Kidney tubule cell (primary cell): ENCODE measurements at regions not wholly inside any gene's neighbourhood (a gene's known extent, or its start where the extent isn't known, plus 50 kb on each side); places are given as distances from the start of the nearest gene placed in this dataset.
"Not testable (repeated sequence)": the region's sequence is repeated elsewhere in the genome, so short reads cannot be mapped to it uniquely, and the experiment has no call there.

Experiments used
- DNase-seq: peaks from one replicate; pipeline ENCODE4 v3.0.0-alpha.2; 2018; ENCODE audit warnings: low spot score

GRCh38 chr13:89352384-89352783 lies 1681.2 kb downstream of the SLITRK5 start:
- DNase-seq, result no peak

GRCh38 chr13:89361909-89362308 lies 1690.7 kb downstream of the SLITRK5 start:
- peak; percentile 31 for DNase-seq

DNA sequence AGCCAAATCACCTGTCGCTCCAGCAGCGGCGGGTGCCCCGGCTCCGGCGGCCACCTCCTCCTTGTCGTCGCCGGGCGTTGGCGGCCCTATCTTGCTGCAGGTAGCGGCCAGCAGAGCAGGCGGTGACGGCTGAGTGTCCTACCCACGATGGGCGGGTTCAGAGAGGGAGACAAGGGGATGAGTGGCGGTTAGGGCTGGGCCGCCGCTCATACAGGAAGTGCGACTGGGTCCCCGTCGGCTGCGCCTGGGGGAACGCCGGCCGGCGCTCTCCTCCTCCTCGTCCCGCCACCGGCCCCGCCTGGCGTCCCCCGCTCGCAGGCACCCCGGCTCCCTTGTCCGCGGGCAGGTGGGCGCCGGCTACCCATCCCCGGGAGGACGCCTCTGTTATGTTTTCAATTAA lies 1692.0 kb downstream of the SLITRK5 start:
- DNase-seq, result no peak

DNA sequence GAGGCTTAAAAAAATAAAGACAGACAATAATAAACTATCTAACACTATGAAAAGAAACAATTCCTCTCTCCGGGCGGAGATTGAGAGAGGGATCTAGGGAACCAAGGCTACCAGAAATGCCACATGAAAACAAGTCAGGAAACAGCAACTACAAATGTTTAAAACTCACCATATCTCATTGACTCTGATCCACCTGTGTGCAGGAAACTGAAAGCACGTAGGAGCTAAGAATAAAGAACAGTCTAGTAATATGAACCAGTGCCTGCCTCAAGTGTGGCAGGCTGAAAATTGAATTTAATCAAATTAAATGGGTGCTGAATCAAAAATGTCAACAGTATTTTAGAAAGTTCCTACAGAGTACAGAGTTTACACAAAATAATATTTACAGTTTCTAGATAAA lies 1701.0 kb downstream of the SLITRK5 start:
- no peak for DNase-seq

DNA sequence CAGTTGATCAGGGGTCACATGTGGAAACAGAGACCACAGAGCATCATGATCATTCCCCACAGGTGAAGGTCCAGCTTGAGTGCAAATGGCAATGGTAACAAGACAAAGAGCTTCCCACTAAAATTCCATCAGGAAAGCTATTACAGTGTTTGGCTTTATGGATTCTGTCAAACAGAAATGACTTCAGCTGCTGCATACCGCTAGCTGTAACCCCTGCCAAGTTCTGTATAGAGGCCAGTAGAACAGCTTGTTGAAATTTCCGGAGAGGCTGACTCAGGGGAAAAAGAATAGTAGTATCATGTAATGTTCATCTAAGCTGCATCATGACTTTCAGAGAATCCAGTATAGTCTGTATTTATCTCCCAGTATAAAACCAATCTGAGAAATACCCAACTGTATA lies 1704.7 kb downstream of the SLITRK5 start:
- DNase-seq, result peak; percentile 39

GRCh38 chr13:89380101-89380500 lies 1708.9 kb downstream of the SLITRK5 start:
- DNase-seq, result peak; percentile 94

GRCh38 chr13:89382981-89383380 lies 1711.8 kb downstream of the SLITRK5 start:
- DNase-seq, result peak; percentile 16

- no peak for DNase-seq
Observed at GRCh38 chr13:89383891-89384290, 1712.7 kb downstream of the SLITRK5 start.

- peak; percentile 11 for DNase-seq
Observed at GRCh38 chr13:89393758-89394304, 1722.7 kb downstream of the SLITRK5 start.

GRCh38 chr13:89401264-89401675 lies 1730.1 kb downstream of the SLITRK5 start:
- peak; percentile 82 for DNase-seq

DNA sequence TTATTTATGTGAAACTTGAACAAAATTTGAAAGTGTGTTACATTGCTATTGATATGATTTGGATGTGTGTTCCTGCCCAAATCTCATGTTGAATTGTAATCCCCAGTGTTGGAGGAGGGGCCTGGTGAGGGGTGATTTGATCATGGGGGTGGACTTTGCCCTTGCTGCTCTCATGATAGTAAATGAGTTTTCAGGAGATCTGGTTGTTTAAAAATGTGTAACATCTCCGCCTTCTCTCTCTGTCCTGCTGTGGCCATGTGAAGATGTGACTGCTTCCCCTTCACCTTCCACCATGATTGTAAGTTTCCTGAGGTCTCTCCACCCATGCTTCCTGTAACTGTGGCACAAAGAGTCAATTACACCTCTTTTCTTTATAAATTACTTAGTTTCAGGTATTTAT lies 1731.0 kb downstream of the SLITRK5 start:
- no peak for DNase-seq

DNA sequence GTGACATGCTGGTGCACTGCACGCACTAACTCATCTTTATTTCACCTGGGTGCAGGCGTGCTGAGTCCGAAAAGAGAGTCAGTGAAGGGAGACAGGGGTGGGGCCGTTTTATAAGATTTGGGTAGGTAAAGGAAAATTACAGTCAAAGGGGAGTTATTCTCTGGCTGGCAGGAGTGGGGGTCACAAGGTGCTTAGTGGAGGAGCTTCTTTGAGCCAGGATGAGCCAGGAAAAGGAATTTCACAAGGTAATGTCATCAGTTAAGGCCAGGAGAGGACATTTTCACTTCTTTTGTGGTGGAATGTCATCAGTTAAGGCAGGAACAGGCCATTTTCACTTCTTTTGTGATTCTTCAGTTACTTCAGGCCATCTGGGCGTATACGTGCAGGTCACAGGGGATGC lies 1734.9 kb downstream of the SLITRK5 start:
- DNase-seq, result not testable (repeated sequence)

DNA sequence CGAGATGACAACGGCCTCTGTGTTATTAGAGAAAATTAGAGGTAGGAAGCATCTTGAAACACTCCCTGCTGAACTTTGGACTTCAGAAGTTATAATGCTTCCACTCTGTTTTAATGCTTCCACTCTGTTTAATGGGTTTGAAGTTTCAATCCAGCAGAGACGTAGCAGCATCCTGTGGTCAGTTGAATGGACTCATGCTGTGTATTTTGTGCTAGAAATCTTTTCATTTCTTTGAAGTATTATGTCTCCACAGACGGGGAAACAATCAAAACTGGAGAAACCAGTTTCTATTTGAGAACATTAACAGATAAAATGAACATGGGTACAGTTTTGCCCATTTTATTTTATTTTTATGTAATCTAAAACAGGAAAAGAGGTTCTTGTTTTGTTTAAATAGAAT lies 1736.2 kb downstream of the SLITRK5 start:
- no peak for DNase-seq

DNA sequence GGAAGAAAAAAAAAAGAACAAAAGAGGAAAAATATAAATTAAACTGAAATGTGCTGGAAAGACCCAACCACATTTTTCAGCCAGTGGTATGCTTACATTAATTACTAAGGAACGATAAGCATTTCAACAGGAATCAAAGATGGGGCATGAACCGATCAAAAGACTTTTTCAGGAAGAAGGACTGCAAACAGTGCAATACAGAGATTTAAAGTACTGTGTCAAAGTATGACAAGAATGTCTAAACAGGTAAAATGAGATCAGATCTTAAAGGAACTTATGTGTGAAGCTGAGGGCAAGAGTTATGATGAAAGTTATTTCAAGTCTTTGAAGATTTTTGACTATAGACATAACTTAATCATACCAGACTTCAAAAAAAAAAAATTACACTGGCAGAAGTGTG lies 1761.8 kb downstream of the SLITRK5 start:
- peak; percentile 20 for DNase-seq

DNA sequence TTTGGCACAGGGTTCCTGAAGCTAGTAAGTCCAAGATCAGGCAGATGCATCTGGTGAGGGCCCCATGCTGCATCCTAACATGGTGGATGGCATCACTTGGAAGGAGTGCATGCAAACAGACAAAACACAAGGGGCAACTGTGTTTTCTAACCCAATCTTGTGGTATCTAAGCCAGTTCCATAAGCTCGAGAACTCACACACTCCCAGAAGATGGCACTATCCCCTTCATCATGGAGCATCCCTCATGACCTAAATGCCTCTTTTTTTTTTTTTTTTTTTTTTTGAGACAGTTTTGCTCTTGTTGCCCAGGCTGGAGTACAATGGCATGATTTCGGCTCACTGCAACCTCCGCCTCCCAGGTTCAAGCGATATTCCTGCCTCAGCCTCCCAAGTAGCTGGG lies 1763.5 kb downstream of the SLITRK5 start:
- peak; percentile 10 for DNase-seq

- DNase-seq, result no peak
Observed at GRCh38 chr13:89454681-89455080, 1783.5 kb downstream of the SLITRK5 start.

DNA sequence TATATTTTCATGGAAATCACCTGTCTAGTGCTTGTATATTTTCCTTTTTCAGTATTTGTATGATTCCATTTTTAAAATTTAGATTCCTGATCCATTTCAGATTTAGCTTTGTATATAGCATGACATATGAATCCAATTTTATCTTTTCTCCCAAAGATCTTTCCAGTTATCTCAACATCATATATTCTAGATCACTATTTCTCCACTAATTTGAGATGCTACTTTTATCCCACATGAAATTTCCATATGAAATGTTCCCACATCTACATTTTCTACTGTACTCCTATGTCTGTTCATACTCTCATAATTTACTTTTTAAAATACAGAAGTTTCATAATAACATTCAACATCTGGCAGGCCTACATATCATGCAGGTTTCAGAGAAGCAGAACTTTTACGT lies 1784.1 kb downstream of the SLITRK5 start:
- no peak for DNase-seq

GRCh38 chr13:89455741-89456140 lies 1784.6 kb downstream of the SLITRK5 start:
- peak; percentile 71 for DNase-seq

- DNase-seq, result peak; percentile 98
Observed at GRCh38 chr13:89457977-89458376, 1786.8 kb downstream of the SLITRK5 start.

DNA sequence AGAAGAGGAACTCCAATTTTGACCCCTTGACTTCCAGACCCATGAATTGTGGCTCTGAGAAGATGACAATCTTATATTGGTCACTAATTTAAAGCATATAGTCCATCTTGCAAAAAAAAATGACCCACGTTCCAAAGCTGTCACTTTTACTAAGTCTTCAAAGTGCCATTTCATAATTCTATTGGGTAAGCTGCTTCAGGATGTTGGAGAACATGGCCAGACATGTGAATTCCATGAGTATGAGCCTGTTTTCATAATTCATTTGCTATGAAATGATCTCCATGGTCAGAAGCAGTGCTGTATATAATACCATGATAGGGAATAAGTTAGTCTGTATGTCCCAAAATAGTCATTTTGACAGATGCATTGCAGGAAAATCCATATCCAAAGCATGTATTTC lies 1787.3 kb downstream of the SLITRK5 start:
- DNase-seq, result no peak

- not testable (repeated sequence) for DNase-seq
Observed at GRCh38 chr13:89460895-89461294, 1789.7 kb downstream of the SLITRK5 start.

GRCh38 chr13:89465366-89465765 lies 1794.2 kb downstream of the SLITRK5 start:
- peak; percentile 78 for DNase-seq

DNA sequence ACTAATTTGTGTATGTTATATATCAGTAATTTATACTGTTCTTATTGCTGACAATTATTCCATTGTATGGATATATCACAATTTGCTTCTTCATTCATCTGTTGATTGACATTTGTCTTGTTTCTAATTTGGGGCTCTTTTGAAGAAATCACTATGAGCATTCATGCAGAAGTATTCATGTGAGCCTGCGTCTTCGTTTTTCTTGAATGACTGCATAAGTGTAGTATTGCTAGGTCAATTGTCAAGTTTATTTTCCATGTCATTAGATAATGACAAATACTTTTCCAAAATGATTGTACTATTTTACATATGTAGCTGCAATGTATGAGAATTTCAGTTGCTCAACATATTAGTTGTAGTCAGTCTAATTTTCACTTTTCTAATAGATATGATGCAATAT lies 1796.9 kb downstream of the SLITRK5 start:
- DNase-seq, result no peak

DNA sequence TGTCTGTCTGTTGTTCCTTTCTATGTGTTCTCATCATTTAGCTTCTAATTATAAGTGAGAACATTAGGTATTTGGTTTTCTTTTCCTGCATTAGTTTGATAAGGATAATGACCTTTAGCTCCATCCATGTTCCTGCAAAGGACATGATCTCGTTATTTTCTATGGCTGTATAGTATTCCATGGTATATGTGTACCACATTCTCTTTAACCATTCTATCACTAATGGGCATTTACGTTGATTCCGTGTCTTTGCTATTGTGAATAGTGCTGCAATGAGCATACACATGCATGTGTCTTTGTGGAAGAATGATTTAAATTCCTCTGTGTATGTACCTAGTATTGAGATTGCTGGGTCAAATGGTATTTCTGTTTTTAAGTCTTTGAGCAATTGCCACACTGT lies 1799.7 kb downstream of the SLITRK5 start:
- no peak for DNase-seq

- no peak for DNase-seq
Observed at GRCh38 chr13:89474432-89474831, 1803.3 kb downstream of the SLITRK5 start.
